GM18868 (cell line): ENCODE measurements at regions not wholly inside any gene's neighbourhood (a gene's known extent, or its start where the extent isn't known, plus 50 kb on each side); places are given as distances from the start of the nearest gene placed in this dataset.
"Not testable (repeated sequence)": the region's sequence is repeated elsewhere in the genome, so short reads cannot be mapped to it uniquely, and the experiment has no call there.

Experiments
- ATAC-seq: cut with Tn5 transposase; IDR thresholded peaks from one replicate; pipeline ENCODE4 v1.9.1; 2021; ENCODE audit warnings: mild to moderate bottlenecking, moderate library complexity; ENCODE audit not compliant: unreplicated experiment

DNA sequence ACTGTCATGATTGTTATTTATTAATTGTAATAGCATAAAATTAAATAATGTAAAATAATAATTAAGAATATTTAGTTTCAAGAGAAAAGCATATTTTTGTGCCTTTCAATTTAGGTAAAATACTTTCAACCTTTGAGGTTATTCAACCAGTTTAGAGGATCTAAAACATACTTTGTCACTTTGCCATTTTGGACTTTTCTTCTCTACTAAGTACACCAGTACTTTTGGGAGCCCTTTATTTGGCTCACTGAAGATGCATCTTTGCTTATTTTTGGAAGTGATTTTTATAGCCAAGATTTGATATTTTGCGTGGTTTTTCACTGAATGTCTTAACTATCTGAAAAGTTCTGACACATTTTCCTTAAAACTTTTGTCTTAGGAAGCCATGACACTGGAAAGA, 860.5 kb downstream of the SORCS1 start:
- no peak for ATAC-seq

DNA sequence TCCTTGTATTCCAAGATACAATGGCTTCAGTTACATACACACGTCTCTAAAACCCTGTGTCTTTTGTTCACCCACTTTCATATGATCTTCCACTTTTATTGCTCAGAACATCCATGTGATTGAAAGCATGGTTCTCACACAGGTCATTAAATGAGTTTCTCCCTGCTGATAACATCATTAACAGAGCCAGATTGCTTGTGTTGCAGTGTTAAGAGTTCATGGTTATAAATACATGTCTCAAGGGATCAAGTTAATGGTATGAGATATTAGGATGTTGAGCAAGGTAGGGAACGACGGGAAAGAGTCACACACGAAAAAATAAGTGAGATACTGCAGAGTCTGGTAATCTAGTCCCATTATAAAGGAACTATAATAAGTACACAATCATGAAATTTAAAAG, 861.5 kb downstream of the SORCS1 start:
- ATAC-seq, result no peak

DNA sequence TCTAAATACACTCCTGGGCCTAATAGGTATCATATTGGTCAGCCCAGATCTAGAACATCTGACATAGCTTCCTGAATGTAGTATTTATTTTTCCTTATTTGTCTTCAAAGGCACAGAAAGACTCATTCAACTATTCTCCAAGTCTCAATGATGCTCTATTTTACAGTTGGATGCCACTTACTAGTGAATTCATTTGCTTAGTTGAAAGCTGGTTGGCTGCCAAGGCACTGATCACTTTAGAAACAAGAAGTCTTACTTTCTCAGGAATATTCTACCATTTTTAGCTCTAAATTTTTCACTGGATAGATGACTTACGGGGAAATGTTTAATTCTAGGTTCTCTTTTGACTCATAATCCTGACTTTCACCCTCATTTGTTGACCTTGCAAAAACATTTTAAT, 863.4 kb downstream of the SORCS1 start:
- no peak for ATAC-seq

DNA sequence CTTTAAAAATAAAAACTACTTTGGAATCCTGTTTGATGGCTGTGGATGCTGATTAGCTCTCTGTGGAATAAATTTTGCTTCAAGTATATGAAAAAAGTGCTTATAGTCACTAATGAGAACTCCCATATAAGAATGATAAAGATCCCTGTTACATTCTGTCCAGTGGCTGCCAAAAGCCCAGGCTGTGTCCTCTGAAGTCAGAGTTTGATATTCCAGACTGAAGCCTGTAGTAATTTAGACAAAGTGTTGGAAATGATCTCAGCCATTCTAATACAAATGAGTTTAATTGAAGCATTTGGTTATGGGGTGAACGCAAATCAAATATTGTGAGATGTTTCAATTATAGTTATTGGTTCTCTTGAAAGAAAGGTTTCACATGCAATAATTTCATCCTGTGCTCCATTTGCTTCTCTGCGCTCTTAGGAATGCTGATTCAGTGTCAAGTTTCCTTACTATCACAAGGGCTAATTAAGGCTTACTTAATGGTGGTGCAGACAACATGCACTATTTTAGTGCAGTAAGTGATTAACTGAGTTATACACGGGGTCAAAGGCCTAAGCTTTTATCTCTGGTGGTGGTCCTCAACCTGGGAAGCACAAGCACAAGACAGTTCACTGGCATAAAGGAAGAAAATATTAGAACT, 867.6 kb downstream of the SORCS1 start:
- ATAC-seq, result no peak

DNA sequence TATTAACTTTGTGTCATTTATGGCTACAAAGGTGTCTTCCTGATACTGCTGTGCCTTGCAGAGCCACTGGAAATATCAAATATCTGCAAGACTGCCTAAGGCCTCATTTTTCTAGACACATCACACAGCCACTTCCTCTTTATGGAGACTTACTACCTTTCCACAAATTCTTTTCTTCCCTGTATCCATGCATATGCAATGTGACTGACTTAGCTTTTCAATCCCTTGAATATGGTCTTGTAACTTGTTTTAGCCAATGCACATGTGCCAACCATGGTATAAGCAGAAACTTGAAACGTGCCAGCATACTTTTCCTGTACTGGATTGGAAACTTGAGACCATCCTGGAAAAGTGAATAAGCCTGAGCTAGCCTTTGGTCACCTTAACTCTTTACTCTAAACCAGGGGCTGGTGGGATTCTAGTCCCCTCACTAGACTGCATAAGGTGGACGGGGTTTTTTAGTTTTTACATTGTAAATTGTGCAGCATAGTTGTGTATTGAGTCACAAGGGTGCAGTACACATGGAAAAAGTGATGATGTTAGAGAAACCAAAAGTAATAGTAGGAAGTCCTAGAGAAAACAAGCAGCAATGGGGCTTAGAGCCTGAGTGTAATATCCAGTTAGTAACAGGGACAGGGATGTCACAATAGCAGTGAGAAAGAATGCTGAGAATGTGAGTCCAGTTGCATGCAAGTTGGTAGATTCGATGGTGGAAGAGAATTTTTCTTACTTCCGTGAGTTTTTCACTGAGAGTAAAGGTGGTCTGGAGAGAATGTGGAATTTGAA, 879.5 kb downstream of the SORCS1 start:
- no peak for ATAC-seq

DNA sequence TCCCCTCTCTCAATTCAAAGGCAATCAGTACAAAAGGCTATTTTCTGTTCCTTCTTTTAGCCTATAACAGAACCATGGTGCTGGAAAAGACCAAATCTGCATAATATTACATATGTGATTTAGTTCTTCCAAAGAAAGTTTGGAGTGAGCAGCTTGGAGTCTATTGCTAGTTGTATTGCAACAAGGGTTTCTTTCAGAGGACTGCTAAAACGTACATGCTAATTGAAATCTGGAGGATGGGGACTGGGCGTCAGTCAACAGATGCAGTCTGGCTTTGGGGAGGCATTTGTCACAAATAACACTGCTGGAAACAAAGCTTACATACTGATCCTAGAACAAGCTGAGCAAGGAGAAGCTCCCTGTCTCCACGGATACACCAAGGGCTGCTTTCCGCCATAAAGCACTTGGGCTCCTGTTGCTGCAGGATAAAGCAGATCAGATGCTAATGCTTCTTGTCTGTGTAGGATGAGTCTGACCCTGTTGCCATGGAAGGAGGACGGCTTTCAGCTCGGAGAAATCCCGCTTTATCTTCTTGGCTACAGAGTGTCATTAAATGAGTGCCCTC, 883.5 kb downstream of the SORCS1 start:
- no peak for ATAC-seq

DNA sequence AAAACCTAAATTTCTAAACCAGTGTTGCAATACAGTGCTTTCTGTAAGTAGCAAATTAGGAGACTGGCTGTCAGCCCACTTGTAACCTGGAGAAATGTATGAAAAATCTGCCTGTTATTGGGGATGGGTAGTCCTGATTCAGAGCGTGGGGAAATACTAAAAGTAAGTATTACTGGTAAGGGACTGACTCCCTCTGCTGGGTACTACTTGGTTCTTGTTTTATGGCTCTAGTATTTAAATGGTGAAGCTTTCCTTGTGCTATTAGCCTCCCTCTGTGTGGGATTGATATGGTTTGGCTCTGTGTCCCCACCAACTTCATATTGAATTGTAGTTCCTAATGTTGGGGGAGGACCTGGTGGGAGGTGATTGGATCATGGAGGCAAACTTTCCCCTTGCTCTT, 886.1 kb downstream of the SORCS1 start:
- no peak for ATAC-seq

DNA sequence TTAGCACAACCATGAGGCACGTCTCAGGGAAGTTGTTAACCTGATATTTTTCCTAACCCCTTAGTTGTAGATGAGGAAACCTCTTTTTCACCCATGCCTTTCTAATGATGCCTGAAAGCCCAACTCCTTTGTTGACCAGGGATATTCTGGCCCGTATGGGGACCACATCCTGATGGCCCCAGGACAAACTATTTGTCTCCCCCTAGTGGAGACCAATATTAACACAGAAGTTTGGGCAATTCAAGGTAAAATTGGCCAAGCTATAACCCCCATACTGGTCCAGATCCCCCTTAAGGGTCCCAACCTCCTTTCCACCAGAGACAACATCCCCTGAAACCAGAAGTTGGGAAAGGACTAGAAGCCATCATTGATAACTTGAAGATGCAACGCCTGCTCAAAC, 893.3 kb downstream of the SORCS1 start:
- no peak for ATAC-seq

DNA sequence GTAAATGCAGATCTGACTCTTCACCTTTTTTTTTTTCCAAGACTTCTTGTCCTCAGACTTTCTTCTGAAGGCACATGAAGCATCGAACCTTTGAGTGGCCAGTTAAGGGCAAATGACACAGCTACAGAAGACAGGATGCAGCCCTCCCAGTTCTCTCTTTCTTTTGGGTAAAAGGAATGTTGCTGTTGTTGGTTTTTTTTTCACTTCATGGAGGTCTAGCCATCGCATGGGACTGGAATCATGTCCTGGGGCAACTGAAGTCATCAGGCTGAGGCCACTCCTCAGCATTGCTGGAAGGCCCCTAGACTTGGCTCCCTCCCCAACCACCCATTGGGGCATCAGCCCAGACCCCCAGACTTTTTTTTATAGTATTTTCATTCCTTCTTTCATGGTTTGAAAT, 896.5 kb downstream of the SORCS1 start:
- ATAC-seq, result no peak

DNA sequence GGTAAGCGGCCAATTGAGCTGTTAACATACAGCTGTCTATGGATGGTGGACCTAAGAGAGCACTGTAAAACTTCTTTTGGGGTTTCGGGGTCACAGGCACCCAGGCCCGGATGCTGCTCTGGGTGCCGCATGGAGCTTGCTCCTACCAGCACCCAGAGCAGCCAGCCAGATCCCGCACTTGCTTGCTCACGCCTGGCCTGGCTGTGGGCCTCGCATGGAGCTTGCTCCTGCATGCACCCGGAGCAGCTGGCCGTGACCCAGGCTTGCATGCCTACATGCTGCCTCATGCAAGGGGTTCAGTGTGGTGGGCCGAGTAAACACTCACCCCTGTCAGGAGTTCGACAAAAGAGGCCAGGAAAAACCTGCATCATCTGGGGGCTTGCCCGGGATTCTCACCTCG, 896.9 kb downstream of the SORCS1 start:
- ATAC-seq, result no peak

DNA sequence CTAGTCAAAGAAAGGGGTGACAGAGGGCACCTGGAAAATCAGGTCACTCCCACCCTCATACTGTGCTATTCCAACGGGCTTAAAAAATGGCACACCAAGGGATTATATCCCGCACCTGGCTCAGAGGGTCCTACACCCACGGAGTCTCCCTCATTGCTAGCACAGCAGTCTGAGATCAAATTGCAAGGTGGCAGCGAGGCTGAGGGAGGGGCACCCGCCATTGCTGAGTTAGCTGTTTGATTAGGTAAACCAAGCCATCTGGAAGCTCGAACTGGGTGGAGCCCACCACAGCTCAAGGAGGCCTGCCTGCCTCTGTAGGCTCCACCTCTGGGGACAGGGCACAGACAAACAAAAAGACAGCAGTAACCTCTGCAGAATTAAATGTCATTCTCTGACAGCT, 907.1 kb downstream of the SORCS1 start:
- ATAC-seq, result not testable (repeated sequence)

DNA sequence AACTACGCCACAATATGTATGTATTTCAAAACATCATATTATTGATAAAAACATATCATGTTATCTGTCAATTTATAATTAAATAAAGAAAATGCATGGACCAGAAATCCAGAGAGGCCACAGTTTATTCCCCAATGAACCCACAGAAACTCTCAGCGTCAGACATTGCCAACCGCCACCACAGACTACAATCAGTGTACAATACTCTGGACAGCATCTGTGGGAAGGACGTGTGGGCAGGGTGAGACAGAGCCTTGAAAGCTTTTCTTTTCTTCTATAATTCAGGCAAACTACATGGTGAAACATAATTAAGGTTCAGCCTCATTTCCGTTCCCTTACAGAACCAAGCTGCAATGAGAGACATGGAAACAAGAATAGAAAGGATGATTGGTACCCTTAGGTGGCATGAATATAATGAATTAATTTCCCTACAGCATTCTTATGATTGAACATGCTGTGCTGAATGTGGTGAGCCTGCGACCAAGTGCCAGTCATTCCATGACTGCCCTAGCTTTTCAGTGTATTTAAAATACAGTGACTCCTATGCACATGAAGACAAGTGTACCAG, 909.3 kb downstream of the SORCS1 start:
- ATAC-seq, result no peak

DNA sequence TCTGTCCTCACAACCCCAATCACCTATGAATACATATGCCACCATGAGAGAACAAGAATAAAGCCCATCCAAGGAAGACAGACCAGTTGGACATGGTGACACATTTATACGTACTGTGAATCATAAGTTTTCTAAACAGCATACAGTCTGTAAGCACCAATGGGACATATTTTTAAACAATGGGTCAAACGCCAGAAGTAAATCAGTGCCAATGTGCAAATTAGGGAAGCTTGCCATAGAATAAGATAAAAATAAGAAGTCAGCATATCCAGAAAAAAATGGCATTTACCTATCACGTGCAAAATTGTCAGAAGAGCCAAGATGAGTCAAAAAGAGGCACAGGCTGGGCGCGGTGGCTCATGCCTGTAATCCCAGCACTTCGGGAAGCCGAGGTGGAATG, 910.4 kb downstream of the SORCS1 start:
- ATAC-seq, result no peak

DNA sequence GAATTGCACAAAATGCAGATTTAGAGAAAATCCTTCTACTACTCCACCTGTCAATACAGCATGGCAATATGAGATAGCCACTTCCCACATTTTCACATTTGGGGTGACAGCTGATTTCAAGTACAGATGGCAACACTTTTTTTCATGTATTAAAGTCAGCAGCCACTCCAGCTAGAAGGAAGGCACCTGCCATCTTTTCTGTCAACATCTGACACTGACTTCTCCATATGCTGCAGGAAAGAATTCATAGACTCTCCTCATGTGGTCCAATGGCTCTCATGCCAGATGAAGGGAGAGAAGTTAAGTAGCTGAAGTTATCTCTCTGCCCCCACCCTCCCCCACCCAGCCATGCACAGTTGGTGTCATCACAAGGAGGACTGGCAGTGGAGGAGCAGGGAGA, 912.0 kb downstream of the SORCS1 start:
- no peak for ATAC-seq

DNA sequence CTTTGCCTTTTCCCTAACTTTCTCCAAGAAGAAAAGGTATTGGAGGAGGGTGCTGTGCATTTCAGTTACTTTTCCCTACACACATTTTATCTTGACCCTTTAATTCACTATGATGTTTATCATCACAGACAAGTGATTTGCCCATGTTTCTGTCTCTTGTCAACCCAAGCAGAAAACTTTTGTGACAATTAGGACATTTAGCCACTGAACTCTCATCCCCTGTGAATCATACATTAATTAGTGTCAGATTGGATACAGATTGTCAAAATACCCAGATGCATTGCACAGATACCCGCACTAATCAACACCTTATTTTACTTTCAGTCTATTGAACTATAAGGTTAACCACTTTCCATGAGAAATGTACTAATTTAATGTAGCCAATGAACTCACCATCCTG, 912.9 kb downstream of the SORCS1 start:
- ATAC-seq, result no peak

DNA sequence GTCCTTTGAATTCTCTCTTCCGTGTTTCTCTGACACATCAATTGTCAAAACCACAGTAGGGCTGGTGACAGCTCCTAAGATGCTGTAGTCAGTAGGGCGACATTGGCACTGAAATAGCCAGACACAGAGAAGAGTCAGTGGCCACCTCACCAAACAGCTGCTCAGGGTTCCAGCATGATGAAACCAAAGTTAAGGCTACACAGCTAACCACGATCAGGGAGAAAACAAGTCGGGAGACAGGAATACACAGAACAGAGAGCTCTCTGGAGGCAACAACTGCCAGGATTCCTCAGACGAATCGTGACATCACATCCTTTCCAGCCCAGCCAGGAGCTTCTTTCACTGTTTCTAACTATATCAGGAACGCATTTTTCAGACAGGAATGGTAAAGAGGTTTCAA, 922.2 kb downstream of the SORCS1 start:
- no peak for ATAC-seq

DNA sequence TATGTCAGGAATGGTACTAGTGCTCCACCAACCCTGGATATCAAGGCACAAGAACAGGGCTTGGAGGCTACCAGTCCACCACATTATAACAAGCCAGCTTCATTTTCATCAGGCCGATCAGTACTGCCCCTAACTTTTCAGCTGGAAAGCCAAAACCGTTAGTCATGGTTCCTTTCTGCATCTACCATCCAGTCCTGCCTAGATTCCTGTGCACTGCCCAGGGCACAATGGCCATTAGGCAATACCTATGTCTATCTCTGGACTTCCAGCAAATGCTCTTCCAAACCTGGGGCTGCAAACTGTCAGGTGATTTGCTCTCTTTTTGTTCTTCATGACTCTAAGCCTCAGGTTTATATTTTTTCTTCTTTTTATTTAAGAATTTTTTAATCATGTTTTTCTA, 937.7 kb downstream of the SORCS1 start:
- no peak for ATAC-seq

DNA sequence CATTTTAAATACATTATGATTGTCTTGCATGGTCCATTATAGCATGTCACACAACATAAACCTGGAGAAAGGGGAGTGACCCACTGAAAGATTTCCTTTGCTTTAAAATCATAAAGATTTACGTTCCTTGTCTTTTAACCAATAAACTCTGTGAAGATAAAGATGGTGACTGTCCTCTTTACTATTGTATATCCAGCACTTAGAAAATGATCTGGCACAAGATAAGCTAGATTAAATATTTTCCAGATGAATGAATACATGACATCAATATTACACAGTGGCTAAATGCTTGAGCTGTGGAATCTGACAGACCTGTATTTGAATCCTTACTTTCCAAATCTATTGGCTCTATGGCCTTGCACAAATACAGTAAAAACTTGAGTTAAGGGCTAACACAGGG, 938.4 kb downstream of the SORCS1 start:
- ATAC-seq, result no peak

DNA sequence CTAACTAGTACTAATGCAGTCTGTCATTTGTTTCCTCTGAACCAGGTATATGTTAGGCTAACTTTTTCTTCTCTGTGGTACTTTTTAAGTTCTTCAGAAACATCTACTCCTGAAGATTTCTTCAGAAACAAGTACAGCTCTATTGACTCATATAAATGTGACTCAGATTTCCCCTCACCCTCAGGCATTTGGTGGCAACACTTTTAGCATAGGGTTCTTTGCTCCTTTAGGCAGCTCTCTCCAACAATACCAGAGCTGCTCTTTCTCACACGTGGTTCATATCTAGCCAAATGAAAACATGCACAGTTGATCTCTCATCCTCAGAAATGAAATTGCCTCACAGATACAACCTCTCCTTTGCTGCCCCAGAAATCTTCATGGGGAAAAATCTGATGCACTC, 939.8 kb downstream of the SORCS1 start:
- ATAC-seq, result no peak

DNA sequence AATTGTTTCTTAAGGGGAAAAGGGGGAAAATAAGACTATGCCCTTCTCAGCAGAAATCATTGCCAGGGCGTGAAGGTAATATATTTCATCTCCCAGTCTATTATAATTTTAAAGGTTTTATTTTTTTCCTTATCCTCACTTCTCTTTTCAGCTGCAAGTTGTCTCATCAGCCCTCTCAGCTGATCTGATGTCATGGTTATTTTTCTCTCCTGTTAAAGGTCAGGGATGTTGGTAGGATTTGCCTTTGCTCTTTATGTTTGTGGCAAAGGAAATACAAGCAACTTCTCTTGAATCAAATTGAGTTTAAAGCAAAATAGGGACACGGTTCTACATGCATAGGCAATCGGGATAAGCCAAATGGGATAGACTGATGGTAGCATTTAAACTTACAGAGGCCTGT, 946.9 kb downstream of the SORCS1 start:
- no peak for ATAC-seq

DNA sequence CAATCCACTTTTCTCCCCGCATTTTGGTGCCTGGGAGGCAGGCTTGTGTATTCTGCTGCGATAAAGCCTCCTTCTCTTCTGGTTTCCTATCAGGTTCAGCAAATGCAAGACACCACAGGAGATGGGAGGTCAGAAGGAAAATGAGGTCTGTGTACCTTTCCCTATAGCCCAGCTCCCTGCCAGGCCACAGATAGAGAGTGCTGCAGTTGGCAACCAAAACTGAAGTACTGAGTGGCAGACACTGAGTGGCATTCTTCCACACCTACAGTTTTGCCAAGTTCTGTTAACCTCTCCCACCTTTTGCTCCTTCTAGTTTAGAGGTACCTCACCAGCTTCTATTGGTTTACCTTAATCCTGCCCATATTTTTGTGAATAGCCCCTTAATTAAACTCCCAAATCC, 948.4 kb downstream of the SORCS1 start:
- no peak for ATAC-seq

DNA sequence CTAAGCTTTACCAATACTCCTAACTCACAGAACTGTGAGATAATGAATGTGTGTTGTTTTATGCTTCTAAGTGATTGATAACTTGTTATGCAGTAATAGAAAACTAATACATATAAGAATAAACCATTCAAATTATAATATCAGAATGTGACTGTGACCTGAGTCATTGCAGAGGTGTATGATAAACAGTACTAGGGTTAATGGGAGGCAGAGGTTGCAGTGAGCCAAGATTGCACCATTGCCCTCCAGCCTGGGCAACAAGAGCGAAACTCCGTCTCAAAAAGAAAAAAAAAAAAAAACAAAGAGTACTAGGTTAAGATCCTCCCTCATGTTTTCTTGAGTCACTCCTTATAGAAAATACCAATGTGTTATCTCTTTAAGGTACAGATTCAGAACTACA, 950.3 kb downstream of the SORCS1 start:
- ATAC-seq, result no peak
